Mesenchymal stem cell (in vitro differentiated cells and primary cell): ENCODE measurements at regions not wholly inside any gene's neighbourhood (a gene's known extent, or its start where the extent isn't known, plus 50 kb on each side); places are given as distances from the start of the nearest gene placed in this dataset.

Experiments
- DNase-seq: peaks from one replicate; pipeline ENCODE4 v3.0.0-alpha.2; 2013
- H2AFZ ChIP-seq: one replicate; pipeline ENCODE4 v1.6.1; 2013; ENCODE audit warnings: low read depth, mild to moderate bottlenecking, control low read depth, inconsistent platforms, low read length, moderate library complexity
- H2AK5ac ChIP-seq: 2 replicates; pipeline ENCODE4 v1.6.1; 2013; ENCODE audit warnings: low read length, moderate library complexity, mild to moderate bottlenecking, inconsistent platforms; ENCODE audit not compliant: severe bottlenecking
- H2BK120ac ChIP-seq: one replicate; pipeline ENCODE4 v1.6.1; 2013; ENCODE audit warnings: low read depth, mild to moderate bottlenecking, inconsistent platforms, low read length, moderate library complexity
- H2BK12ac ChIP-seq, 2 experiments: one replicate each; pipeline ENCODE4 v1.6.1; 2013; ENCODE audit warnings: inconsistent platforms in 2 of 2, low read length in 2 of 2, mild to moderate bottlenecking in 2 of 2, moderate library complexity in 2 of 2, control low read depth in 1 of 2
- H2BK15ac ChIP-seq: one replicate; pipeline ENCODE4 v1.6.1; 2013; ENCODE audit warnings: mild to moderate bottlenecking, low read depth, inconsistent platforms; ENCODE audit not compliant: poor library complexity, severe bottlenecking
- H2BK5ac ChIP-seq: 2 replicates; pipeline ENCODE4 v1.6.1; 2013; ENCODE audit warnings: low read depth, mild to moderate bottlenecking, low read length, control low read depth, inconsistent platforms; ENCODE audit not compliant: poor library complexity, severe bottlenecking
- H3K14ac ChIP-seq, 2 experiments: one replicate each; pipeline ENCODE4 v1.6.1; 2013; ENCODE audit warnings: inconsistent platforms in 2 of 2, low read length in 2 of 2, control low read depth in 1 of 2, mild to moderate bottlenecking in 1 of 2, moderate library complexity in 1 of 2
- H3K18ac ChIP-seq, 2 experiments: one replicate each; pipeline ENCODE4 v1.6.1; 2013; ENCODE audit warnings: inconsistent platforms in 2 of 2, low read length in 2 of 2, control low read depth in 1 of 2, low read depth in 1 of 2, mild to moderate bottlenecking in 1 of 2
- H3K23ac ChIP-seq, 2 experiments: one replicate each; pipeline ENCODE4 v1.6.1; 2013; ENCODE audit warnings: inconsistent platforms in 2 of 2, low read length in 2 of 2, mild to moderate bottlenecking in 2 of 2, moderate library complexity in 2 of 2, control low read depth in 1 of 2
- H3K27ac ChIP-seq: 2 replicates; pipeline ENCODE4 v1.5.1; 2013; ENCODE audit warnings: mild to moderate bottlenecking, moderate library complexity, low read length, control low read depth, inconsistent platforms; ENCODE audit not compliant: poor library complexity, severe bottlenecking
- H3K27me3 ChIP-seq, 2 experiments: 2 replicates each; pipeline versions ENCODE4 v1.6.1 to v1.7.0; 2013; ENCODE audit warnings: low read length in 2 of 2, mild to moderate bottlenecking in 2 of 2, moderate library complexity in 2 of 2, control low read depth in 1 of 2, inconsistent platforms in 1 of 2; ENCODE audit not compliant: control insufficient read depth in 1 of 2, insufficient read depth in 1 of 2
- H3K36me3 ChIP-seq, 2 experiments: 2 replicates each; pipeline versions ENCODE4 v1.6.1 to v1.7.0; 2013; ENCODE audit warnings: low read length in 2 of 2, control low read depth in 1 of 2, inconsistent platforms in 1 of 2, low read depth in 1 of 2, mild to moderate bottlenecking in 1 of 2; ENCODE audit not compliant: insufficient read depth in 2 of 2, control insufficient read depth in 1 of 2
- H3K4ac ChIP-seq, 2 experiments: one replicate each; pipeline ENCODE4 v1.6.1; 2013; ENCODE audit warnings: inconsistent platforms in 2 of 2, low read length in 2 of 2, mild to moderate bottlenecking in 2 of 2, moderate library complexity in 2 of 2, control low read depth in 1 of 2, low read depth in 1 of 2
- H3K4me1 ChIP-seq: 2 replicates; pipeline ENCODE4 v1.6.1; 2013; ENCODE audit warnings: low read depth, low read length, control low read depth; ENCODE audit not compliant: control insufficient read depth, insufficient read depth
- H3K4me2 ChIP-seq: 2 replicates; pipeline ENCODE4 v1.6.1; 2013; ENCODE audit warnings: low read length, mild to moderate bottlenecking, inconsistent platforms; ENCODE audit not compliant: poor library complexity, severe bottlenecking
- H3K4me3 ChIP-seq, 2 experiments: 2 replicates each; pipeline versions ENCODE4 v1.5.1 to v1.7.0; 2013; ENCODE audit warnings: low read length in 2 of 2, mild to moderate bottlenecking in 2 of 2, control low read depth in 1 of 2, low read depth in 1 of 2; ENCODE audit not compliant: insufficient read depth in 1 of 2
- H3K79me1 ChIP-seq: replicated peaks from 2 replicates; pipeline ENCODE4 v1.6.1; 2013; ENCODE audit warnings: mild to moderate bottlenecking, control low read depth, low read length, inconsistent platforms; ENCODE audit not compliant: poor library complexity, severe bottlenecking
- H3K9ac ChIP-seq: 2 replicates; pipeline ENCODE4 v1.7.0; 2013; ENCODE audit warnings: mild to moderate bottlenecking, low read length, moderate library complexity
- H3K9me3 ChIP-seq: 2 replicates; pipeline ENCODE4 v1.7.0; 2013; ENCODE audit warnings: mild to moderate bottlenecking, low read length; ENCODE audit not compliant: control insufficient read depth
- H4K8ac ChIP-seq: one replicate; pipeline ENCODE4 v1.6.1; 2013; ENCODE audit warnings: inconsistent platforms, mild to moderate bottlenecking, low read length, moderate library complexity
- H4K91ac ChIP-seq: one replicate; pipeline ENCODE4 v1.6.1; 2013; ENCODE audit warnings: mild to moderate bottlenecking, low read length, inconsistent platforms
- WGBS: methylation state at CpG from one replicate; pipeline ENCODE4 v1.1.7; 2013; ENCODE audit warnings: mixed read lengths; 5-methylcytosine and 5-hydroxymethylcytosine counted together

DNA sequence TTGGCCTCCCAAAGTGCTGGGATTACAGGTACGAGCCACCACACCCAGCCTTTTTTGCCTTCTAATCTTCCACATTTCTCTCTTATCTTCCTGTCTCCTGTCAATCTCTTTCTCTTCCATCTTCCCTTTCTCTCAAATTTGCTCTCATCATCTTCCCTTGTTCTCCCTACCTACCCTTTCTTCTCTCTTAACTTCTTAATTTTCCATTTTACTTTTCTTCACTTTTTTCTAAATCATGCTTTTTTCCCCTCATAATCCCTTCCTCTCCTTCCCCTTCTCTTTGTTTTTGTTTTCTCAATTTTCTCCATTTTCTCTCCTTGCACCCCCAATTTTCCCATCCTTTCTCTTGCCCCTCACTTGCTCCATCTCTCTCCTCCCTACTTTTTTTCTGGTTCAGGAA, 545.7 kb downstream of the OMA1 start:
- Histone ChIP-seq H4K8ac (no peak overlapping the region), H3K36me3 (no peaks in the 10 kb centered on the region), H2BK12ac (no peak overlapping the region), H3K27me3 (no peaks in the 10 kb centered on the region), H3K4me1 (no peaks in the 10 kb centered on the region), H3K23ac (no peak overlapping the region), H3K4me2 (no peak overlapping the region), H2AFZ (no peak overlapping the region), H2BK120ac (no peak overlapping the region), H3K9ac (no peak overlapping the region), H3K9me3 (no peaks in the 10 kb centered on the region), H3K18ac (no peak overlapping the region), H3K4me3 (no peak overlapping the region), H2BK5ac (no peak overlapping the region), H2BK15ac (no peak overlapping the region), H3K14ac (no peak overlapping the region), H2AK5ac (no peak overlapping the region), H4K91ac (no peak overlapping the region), H3K79me1 (no peaks in the 10 kb centered on the region), H3K27ac (no peak overlapping the region), H3K4ac (no peak overlapping the region)
- DNase-seq: no peak
- WGBS: 67% methylated on average over 1 of the region's 1 CpG

DNA sequence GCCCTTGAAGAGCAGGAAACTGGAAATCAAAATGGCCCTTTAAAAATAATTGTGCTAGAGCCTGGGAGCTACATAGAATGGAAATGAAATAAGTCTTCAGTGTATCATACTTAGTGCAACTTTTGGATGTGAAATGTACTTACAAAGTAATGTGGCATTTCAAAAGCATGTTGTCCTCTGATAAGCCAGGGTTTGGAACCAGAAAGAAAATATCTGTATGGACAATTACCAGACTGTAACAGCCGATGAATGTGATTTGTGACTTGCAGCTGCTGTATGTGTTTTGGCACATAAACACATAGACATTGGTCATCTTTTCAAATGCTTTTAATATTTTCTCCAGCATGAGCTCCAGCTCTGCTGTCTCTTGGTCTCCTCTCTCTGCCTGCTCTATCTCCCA, 546.4 kb downstream of the OMA1 start:
- DNase-seq: no peak
- no peak overlapping the region for H2BK5ac ChIP-seq
- H3K14ac ChIP-seq: no peak overlapping the region
- H3K4ac ChIP-seq: no peak overlapping the region
- no peaks in the 10 kb centered on the region for H3K36me3 ChIP-seq
- H2BK120ac ChIP-seq: no peak overlapping the region
- H3K9me3 ChIP-seq: no peaks in the 10 kb centered on the region
- H3K27me3 ChIP-seq: no peaks in the 10 kb centered on the region
- no peak overlapping the region for H4K8ac ChIP-seq
- no peak overlapping the region for H2AK5ac ChIP-seq
- H3K18ac ChIP-seq: no peak overlapping the region
- H3K4me2 ChIP-seq: no peak overlapping the region
- no peak overlapping the region for H4K91ac ChIP-seq
- H3K9ac ChIP-seq: no peak overlapping the region
- H3K23ac ChIP-seq: no peak overlapping the region
- no peak overlapping the region for H3K4me3 ChIP-seq
- H3K4me1 ChIP-seq: no peaks in the 10 kb centered on the region
- H3K27ac ChIP-seq: no peak overlapping the region
- H2BK12ac ChIP-seq: no peak overlapping the region
- no peaks in the 10 kb centered on the region for H3K79me1 ChIP-seq
- H2AFZ ChIP-seq: no peak overlapping the region
- WGBS: 67% methylated on average over 1 of the region's 1 CpG
- no peak overlapping the region for H2BK15ac ChIP-seq

DNA sequence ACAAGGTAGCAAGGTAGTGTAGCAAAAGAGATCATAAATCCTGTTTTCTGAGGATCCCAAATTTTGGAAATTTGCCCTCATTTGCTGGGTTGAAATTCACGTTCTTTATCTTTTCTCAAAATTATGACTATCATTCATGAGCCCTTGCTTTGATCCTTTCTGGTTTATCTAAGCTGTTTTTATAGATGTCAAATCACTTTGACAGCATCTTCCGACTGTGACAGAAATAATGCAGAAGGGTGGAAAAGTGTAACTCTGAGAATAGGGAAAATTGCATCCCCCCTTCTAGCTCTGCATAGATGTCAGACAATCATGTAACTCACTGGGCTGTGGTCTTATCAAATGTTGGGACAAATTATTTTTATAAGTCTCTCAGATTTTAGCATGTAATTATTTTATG, 550.1 kb downstream of the OMA1 start:
- H3K4me2 ChIP-seq: no peak overlapping the region
- H3K23ac ChIP-seq: no peak overlapping the region
- H3K79me1 ChIP-seq: no peaks in the 10 kb centered on the region
- H3K14ac ChIP-seq: no peak overlapping the region
- 100% methylated on average over 1 of the region's 2 CpGs for WGBS
- H4K8ac ChIP-seq: no peak overlapping the region
- H2AK5ac ChIP-seq: no peak overlapping the region
- H3K4ac ChIP-seq: no peak overlapping the region
- H3K9me3 ChIP-seq: no peaks in the 10 kb centered on the region
- no peaks in the 10 kb centered on the region for H3K36me3 ChIP-seq
- no peak overlapping the region for H4K91ac ChIP-seq
- H2BK12ac ChIP-seq: no peak overlapping the region
- DNase-seq: no peak
- no peak overlapping the region for H3K18ac ChIP-seq
- no peaks in the 10 kb centered on the region for H3K4me1 ChIP-seq
- no peak overlapping the region for H3K9ac ChIP-seq
- no peak overlapping the region for H3K27ac ChIP-seq
- no peaks in the 10 kb centered on the region for H3K27me3 ChIP-seq
- H2BK15ac ChIP-seq: no peak overlapping the region
- H3K4me3 ChIP-seq: no peak overlapping the region
- H2BK120ac ChIP-seq: no peak overlapping the region
- H2AFZ ChIP-seq: no peak overlapping the region
- no peak overlapping the region for H2BK5ac ChIP-seq

DNA sequence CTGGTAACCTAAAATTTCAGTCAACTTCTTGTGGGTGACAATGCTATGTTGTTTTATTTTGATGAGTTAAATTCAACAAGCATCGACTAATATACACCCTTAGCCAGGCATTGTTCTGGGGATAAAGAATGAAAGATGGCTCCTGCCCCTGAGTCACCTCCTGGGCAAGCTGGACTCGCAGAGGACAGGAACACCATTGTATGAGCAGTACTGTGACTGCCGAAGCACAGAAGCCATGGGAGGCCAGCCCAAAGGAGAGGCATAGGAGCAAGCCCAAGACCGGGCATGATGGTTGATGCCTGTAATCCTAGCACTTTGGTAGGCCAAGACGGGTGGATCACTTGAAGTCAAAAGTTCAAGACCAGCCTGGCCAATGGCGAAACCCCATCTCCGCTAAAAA, 555.2 kb downstream of the OMA1 start:
- Histone ChIP-seq H2AK5ac (no peak overlapping the region), H3K4ac (no peak overlapping the region), H3K14ac (no peak overlapping the region), H4K91ac (no peak overlapping the region), H3K23ac (no peak overlapping the region), H2BK5ac (no peak overlapping the region), H3K9ac (no peak overlapping the region), H3K36me3 (no peaks in the 10 kb centered on the region), H3K18ac (no peak overlapping the region), H3K27ac (no peak overlapping the region), H2BK120ac (no peak overlapping the region), H2BK15ac (no peak overlapping the region), H3K4me3 (no peak overlapping the region), H3K4me1 (no peaks in the 10 kb centered on the region), H3K4me2 (no peak overlapping the region), H2BK12ac (no peak overlapping the region), H3K27me3 (no peaks in the 10 kb centered on the region), H2AFZ (no peak overlapping the region), H4K8ac (no peak overlapping the region), H3K79me1 (no peaks in the 10 kb centered on the region), H3K9me3 (no peaks in the 10 kb centered on the region)
- WGBS: 83% methylated on average over 7 of the region's 7 CpGs
- no peak for DNase-seq
